ENCODE measurements at regions not wholly inside any gene's neighbourhood (a gene's known extent, or its start where the extent isn't known, plus 50 kb on each side); places are given as distances from the start of the nearest gene placed in this dataset.
A peak's percentile ranks its signal among the peaks of the same experiment; 100 is the strongest.

DNA sequence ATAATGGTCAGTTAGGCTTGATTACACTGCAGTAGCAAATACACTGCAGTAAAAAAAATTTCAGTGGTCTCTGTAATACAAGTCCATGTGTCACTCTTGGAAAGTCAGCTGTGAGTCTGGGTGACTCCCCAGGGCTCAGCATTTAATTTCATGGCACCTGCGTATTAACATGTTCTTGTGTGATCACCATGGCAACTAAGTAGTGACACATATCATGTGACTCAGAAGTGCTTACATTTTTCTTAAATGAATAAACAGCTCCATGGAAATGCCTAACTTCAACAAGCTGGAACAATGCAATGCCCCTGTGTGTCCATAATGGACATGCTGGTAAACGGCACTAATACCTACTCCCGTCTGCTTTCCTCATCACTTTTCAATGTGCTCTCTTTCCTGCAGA is 88.5 kb upstream of the ANO4 start:
- intact Hi-C loops (cut with DNase I), result no loop called here
- H3K9me3 ChIP-seq, result no peaks in the 10 kb centered on the region

DNA sequence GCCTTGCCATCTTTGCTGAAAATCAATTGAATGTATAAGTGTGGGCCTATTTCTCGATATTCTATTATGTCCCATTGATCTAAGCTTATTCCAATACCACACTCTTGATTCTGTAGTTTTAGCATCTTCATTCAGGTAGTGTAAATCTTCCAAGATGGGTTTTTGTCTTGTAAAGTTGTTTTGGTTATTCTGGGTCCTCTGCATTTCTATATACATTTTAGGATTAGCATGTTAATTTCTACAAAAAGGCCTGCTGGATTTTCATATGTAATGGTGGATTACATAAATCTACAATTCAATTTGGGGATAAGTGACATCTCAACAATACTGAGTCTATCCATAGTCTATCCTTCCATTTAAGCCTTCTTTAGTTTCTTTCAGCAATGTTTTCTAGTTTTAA is 86.0 kb upstream of the ANO4 start:
- H3K27ac ChIP-seq, result no peak overlapping the region
- no peaks in the 10 kb centered on the region for H3K27me3 ChIP-seq (replicated peaks; ENCODE audit: insufficient read depth)
- no peaks in the 10 kb centered on the region for H3K4me1 ChIP-seq (replicated peaks)
- TF ChIP-seq, protein P1, sequence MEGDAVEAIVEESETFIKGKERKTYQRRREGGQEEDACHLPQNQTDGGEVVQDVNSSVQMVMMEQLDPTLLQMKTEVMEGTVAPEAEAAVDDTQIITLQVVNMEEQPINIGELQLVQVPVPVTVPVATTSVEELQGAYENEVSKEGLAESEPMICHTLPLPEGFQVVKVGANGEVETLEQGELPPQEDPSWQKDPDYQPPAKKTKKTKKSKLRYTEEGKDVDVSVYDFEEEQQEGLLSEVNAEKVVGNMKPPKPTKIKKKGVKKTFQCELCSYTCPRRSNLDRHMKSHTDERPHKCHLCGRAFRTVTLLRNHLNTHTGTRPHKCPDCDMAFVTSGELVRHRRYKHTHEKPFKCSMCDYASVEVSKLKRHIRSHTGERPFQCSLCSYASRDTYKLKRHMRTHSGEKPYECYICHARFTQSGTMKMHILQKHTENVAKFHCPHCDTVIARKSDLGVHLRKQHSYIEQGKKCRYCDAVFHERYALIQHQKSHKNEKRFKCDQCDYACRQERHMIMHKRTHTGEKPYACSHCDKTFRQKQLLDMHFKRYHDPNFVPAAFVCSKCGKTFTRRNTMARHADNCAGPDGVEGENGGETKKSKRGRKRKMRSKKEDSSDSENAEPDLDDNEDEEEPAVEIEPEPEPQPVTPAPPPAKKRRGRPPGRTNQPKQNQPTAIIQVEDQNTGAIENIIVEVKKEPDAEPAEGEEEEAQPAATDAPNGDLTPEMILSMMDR (IDR thresholded peaks at IDR 0.05), result no peak
- no peak for TF ChIP-seq POLR2A (IDR thresholded peaks at IDR 0.05)
- TF ChIP-seq POLR2AphosphoS5 (IDR thresholded peaks at IDR 0.05), result no peak
- intact Hi-C loops (cut with DNase I), result no loop called here
- DNase-seq (ENCODE audit: low spot score), result no peak
- 55% methylated on average over 1 of the region's 1 CpG for WGBS
- H3K36me3 ChIP-seq, result no peaks in the 10 kb centered on the region
- no peaks in the 10 kb centered on the region for H3K9me3 ChIP-seq
- no peak overlapping the region for H3K4me3 ChIP-seq

More for the DNA sequence above, 88.5 kb upstream of the ANO4 start:
- H3K4me3 ChIP-seq, result no peak overlapping the region
- H3K27me3 ChIP-seq (replicated peaks; ENCODE audit: insufficient read depth), result no peaks in the 10 kb centered on the region
- DNase-seq (ENCODE audit: low spot score), result no peak
- H3K36me3 ChIP-seq, result no peaks in the 10 kb centered on the region
- H3K4me1 ChIP-seq (replicated peaks), result no peaks in the 10 kb centered on the region
- no peak for TF ChIP-seq POLR2AphosphoS5 (IDR thresholded peaks at IDR 0.05)
- no peak for TF ChIP-seq POLR2A (IDR thresholded peaks at IDR 0.05)
- TF ChIP-seq, protein P1 (IDR thresholded peaks at IDR 0.05), result no peak
- no peak overlapping the region for H3K27ac ChIP-seq
- 38% methylated on average over 3 of the region's 3 CpGs for WGBS

DNA sequence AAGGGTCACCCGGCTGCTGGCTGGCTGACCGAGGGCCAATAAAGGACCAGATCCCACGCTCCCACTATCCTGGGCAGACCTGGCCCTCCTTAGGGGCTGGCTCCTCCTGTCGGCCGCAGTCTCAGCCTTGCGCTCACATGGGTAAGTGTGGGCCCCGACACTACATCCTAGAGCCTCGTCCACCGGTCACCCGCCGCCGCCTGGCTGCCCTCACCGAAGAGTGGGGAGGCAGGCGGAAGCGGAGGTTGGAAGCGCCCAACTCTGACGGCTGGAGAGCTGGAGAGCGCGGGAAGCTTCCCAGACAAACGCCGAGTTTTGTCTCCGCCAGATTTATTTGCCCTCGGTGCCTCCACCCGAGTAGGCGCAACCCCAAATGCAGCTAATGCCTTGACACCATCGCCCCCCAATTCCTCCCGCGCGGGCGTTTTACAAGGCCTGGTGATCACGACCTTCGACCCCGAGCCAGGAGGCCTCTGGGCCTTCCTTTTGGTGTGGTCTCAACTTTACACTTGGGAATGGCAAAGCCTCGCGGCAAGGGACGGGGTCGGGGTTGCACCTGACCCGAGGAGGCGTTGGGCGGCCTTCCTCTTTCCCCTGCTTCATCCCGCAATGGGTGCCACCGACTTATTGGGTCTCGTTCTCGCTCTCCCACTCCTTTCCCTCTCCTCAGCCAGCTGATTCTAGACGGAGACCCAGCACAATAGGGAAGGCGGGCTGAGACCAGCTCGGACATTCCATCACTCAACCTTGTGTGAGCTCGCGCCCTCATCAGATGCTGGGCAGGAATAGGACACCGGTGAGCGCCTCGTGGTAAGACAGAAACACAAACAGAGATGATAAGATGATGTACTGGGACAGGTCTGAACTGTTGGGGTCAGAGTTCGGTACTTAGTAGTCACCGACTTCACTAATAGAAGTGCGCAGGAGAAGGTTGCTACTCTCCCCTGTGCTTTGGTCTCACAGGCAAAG is 78.3 kb upstream of the ANO4 start:
- intact Hi-C loops (cut with DNase I), result no loop called here
- H3K9me3 ChIP-seq, result no peaks in the 10 kb centered on the region
- H3K4me1 ChIP-seq (replicated peaks), result no peaks in the 10 kb centered on the region
- no peak overlapping the region for H3K4me3 ChIP-seq
- H3K36me3 ChIP-seq, result no peaks in the 10 kb centered on the region
- H3K27ac ChIP-seq, result no peak overlapping the region
- TF ChIP-seq POLR2A (IDR thresholded peaks at IDR 0.05), result no peak
- DNase-seq (ENCODE audit: low spot score), result no peak
- 43% methylated on average over 54 of the region's 55 CpGs for WGBS
- peaks cover 9% of the 10 kb centered on the region for H3K27me3 ChIP-seq (replicated peaks; ENCODE audit: insufficient read depth)

DNA sequence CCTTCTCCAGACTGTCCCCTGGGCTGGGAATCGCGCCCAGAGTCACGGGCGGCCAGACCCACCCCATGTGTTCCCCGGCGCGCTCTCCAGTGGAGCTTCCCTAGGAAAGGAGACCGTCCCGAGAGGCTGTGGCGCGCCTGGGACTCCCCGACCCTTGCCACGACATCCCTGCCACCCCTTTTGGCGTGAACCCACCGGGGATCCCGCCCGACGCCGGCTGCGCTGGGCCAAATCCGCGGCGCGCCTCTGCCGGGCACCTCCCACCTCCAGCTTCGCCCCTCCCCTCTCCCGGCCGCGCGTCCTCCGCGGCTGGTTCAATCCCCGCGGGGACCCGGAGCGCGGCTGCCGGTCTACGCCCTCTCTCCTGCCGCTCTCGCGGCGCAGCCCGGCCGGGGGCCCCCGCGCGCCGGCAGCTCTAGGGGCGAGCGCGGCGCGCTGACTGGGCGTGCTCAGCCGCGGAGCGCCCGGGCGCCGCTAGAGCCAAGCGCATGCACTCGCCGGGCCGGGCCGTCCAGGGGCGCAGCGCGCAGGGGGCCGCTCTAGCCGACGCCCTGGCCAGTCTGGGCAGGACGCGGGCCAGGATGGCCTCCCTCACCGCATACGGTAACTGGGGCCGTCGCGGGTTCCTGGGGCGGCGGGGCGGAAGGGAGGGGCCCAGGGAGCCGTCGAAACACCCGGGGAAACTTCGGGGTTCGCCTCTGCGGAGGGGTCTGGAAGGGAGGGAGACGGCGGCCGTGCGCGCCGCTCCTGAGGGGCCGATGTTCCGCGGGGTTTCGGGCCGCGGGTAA is 77.4 kb upstream of the ANO4 start:
- WGBS, result 5% methylated on average over 68 of the region's 100 CpGs
- TF ChIP-seq POLR2A (IDR thresholded peaks at IDR 0.05) (no peak), POLR2AphosphoS5 (IDR thresholded peaks at IDR 0.05) (no peak)
- TF ChIP-seq, protein P1 (IDR thresholded peaks at IDR 0.05), result no peak
- Histone ChIP-seq H3K36me3 (no peaks in the 10 kb centered on the region), H3K27ac (no peak overlapping the region), H3K9me3 (no peaks in the 10 kb centered on the region), H3K4me1 (replicated peaks) (no peaks in the 10 kb centered on the region), H3K27me3 (replicated peaks; ENCODE audit: insufficient read depth) (peaks cover 9% of the 10 kb centered on the region), H3K4me3 (peak overlapping the region; percentile 14 to 25)
- intact Hi-C loops (cut with DNase I), result no loop called here
- DNase-seq (ENCODE audit: low spot score), result no peak

DNA sequence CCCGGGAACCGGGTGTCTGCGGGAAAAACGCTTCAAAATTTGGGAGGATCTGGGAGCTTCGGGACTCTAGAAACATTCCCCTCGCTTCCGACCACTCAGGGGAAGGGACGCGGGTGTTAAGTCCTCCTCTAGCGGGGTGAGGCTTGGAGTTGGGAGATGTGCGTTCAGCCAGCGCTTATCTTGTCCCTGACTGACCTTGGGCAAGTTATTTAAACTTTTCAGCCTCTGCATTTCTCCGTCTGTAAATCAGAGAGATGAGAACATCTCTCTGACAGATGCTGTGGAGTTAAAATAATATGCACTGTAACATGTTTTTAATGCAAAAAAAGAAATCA is 76.9 kb upstream of the ANO4 start:
- Histone ChIP-seq H3K4me3 (peak overlapping the region; percentile 14 to 25), H3K27me3 (replicated peaks; ENCODE audit: insufficient read depth) (peaks cover 9% of the 10 kb centered on the region), H3K27ac (no peak overlapping the region), H3K4me1 (replicated peaks) (no peaks in the 10 kb centered on the region), H3K9me3 (no peaks in the 10 kb centered on the region), H3K36me3 (no peaks in the 10 kb centered on the region)
- no peak for TF ChIP-seq POLR2A (IDR thresholded peaks at IDR 0.05)
- TF ChIP-seq, protein P1 (IDR thresholded peaks at IDR 0.05), result no peak
- TF ChIP-seq POLR2AphosphoS5 (IDR thresholded peaks at IDR 0.05), result no peak
- 2% methylated on average over 13 of the region's 13 CpGs for WGBS
- no peak for DNase-seq (ENCODE audit: low spot score)
- intact Hi-C loops (cut with DNase I), result no loop called here

Data from prostate gland (tissue), 2 donors.